ES-I3 (cell line): ENCODE measurements at regions not wholly inside any gene's neighbourhood (a gene's known extent, or its start where the extent isn't known, plus 50 kb on each side); places are given as distances from the start of the nearest gene placed in this dataset.

Experiments
- H3K36me3 ChIP-seq: 2 replicates; pipeline ENCODE4 v1.6.1; 2013; ENCODE audit warnings: mild to moderate bottlenecking, low read length, control low read depth, moderate library complexity; ENCODE audit not compliant: insufficient read depth
- H3K4me1 ChIP-seq: 2 replicates; pipeline ENCODE4 v1.6.1; 2013; ENCODE audit warnings: mild to moderate bottlenecking, control low read depth, low read length; ENCODE audit not compliant: insufficient read depth
- H3K9ac ChIP-seq: 2 replicates; pipeline ENCODE4 v1.6.1; 2013; ENCODE audit warnings: low read depth, mild to moderate bottlenecking, low read length, moderate library complexity
- H3K9me3 ChIP-seq: 2 replicates; pipeline ENCODE4 v1.6.1; 2013; ENCODE audit warnings: mild to moderate bottlenecking, low read length, moderate library complexity; ENCODE audit not compliant: control insufficient read depth, insufficient read depth

- no peaks in the 10 kb centered on the region for H3K36me3 ChIP-seq
- H3K9me3 ChIP-seq: no peaks in the 10 kb centered on the region
- H3K9ac ChIP-seq: no peak overlapping the region
- H3K4me1 ChIP-seq: no peaks in the 10 kb centered on the region
These were observed 525.3 kb upstream of the CELF2 start for GRCh38 chr10:10492420-10492819.

- Histone ChIP-seq H3K4me1 (no peaks in the 10 kb centered on the region), H3K9me3 (0 out of 2 replicates have a peak, but pooled peaks cover 2% of the 10 kb centered on the region), H3K36me3 (no peaks in the 10 kb centered on the region), H3K9ac (no peak overlapping the region)
These were observed 523.8 kb upstream of the CELF2 start for GRCh38 chr10:10493833-10494232.

GRCh38 chr10:10497245-10497644, 520.4 kb upstream of the CELF2 start:
- Histone ChIP-seq H3K9ac (no peak overlapping the region), H3K9me3 (0 out of 2 replicates have a peak, but pooled peaks cover 2% of the 10 kb centered on the region), H3K4me1 (no peaks in the 10 kb centered on the region), H3K36me3 (no peaks in the 10 kb centered on the region)

- H3K4me1 ChIP-seq: no peaks in the 10 kb centered on the region
- no peak overlapping the region for H3K9ac ChIP-seq
- H3K9me3 ChIP-seq: 0 out of 2 replicates have a peak, but pooled peaks cover 2% of the 10 kb centered on the region
- H3K36me3 ChIP-seq: no peaks in the 10 kb centered on the region
These were observed 518.9 kb upstream of the CELF2 start for GRCh38 chr10:10498781-10499180.

GRCh38 chr10:10499839-10500238, 517.8 kb upstream of the CELF2 start:
- H3K36me3 ChIP-seq: no peaks in the 10 kb centered on the region
- 0 out of 2 replicates have a peak, but pooled peaks cover 2% of the 10 kb centered on the region for H3K9me3 ChIP-seq
- no peaks in the 10 kb centered on the region for H3K4me1 ChIP-seq
- no peak overlapping the region for H3K9ac ChIP-seq

- no peak overlapping the region for H3K9ac ChIP-seq
- 0 out of 2 replicates have a peak, but pooled peaks cover 2% of the 10 kb centered on the region for H3K9me3 ChIP-seq
- H3K4me1 ChIP-seq: no peaks in the 10 kb centered on the region
- no peaks in the 10 kb centered on the region for H3K36me3 ChIP-seq
These were observed 516.7 kb upstream of the CELF2 start for GRCh38 chr10:10500937-10501336.

GRCh38 chr10:10503772-10504171, 513.9 kb upstream of the CELF2 start:
- H3K9me3 ChIP-seq: no peaks in the 10 kb centered on the region
- no peaks in the 10 kb centered on the region for H3K4me1 ChIP-seq
- no peaks in the 10 kb centered on the region for H3K36me3 ChIP-seq
- H3K9ac ChIP-seq: no peak overlapping the region

- no peak overlapping the region for H3K9ac ChIP-seq
- H3K4me1 ChIP-seq: no peaks in the 10 kb centered on the region
- no peaks in the 10 kb centered on the region for H3K36me3 ChIP-seq
- H3K9me3 ChIP-seq: no peaks in the 10 kb centered on the region
These were observed 509.5 kb upstream of the CELF2 start for GRCh38 chr10:10508211-10508610.

GRCh38 chr10:10510179-10510578, 507.5 kb upstream of the CELF2 start:
- Histone ChIP-seq H3K9me3 (no peaks in the 10 kb centered on the region), H3K36me3 (no peaks in the 10 kb centered on the region), H3K9ac (no peak overlapping the region), H3K4me1 (no peaks in the 10 kb centered on the region)

- Histone ChIP-seq H3K9me3 (no peaks in the 10 kb centered on the region), H3K9ac (no peak overlapping the region), H3K4me1 (no peaks in the 10 kb centered on the region), H3K36me3 (no peaks in the 10 kb centered on the region)
These were observed 504.6 kb upstream of the CELF2 start for GRCh38 chr10:10513067-10513466.

GRCh38 chr10:10513898-10514297, 503.8 kb upstream of the CELF2 start:
- Histone ChIP-seq H3K9ac (no peak overlapping the region), H3K9me3 (no peaks in the 10 kb centered on the region), H3K36me3 (no peaks in the 10 kb centered on the region), H3K4me1 (no peaks in the 10 kb centered on the region)

- no peaks in the 10 kb centered on the region for H3K36me3 ChIP-seq
- H3K9ac ChIP-seq: no peak overlapping the region
- H3K9me3 ChIP-seq: no peaks in the 10 kb centered on the region; the same call in 1 of the 2 replicates
- H3K4me1 ChIP-seq: no peaks in the 10 kb centered on the region
These were observed 502.9 kb upstream of the CELF2 start for GRCh38 chr10:10514797-10515196.

- Histone ChIP-seq H3K4me1 (no peaks in the 10 kb centered on the region), H3K9ac (no peak overlapping the region), H3K9me3 (no peaks in the 10 kb centered on the region; the same call in 1 of the 2 replicates), H3K36me3 (no peaks in the 10 kb centered on the region)
These were observed 502.0 kb upstream of the CELF2 start for GRCh38 chr10:10515479-10516204.

GRCh38 chr10:10516346-10517130, 501.1 kb upstream of the CELF2 start:
- Histone ChIP-seq H3K36me3 (no peaks in the 10 kb centered on the region), H3K9ac (no peak overlapping the region)

GRCh38 chr10:10517866-10518265, 499.8 kb upstream of the CELF2 start:
- Histone ChIP-seq H3K36me3 (no peaks in the 10 kb centered on the region), H3K9me3 (no peaks in the 10 kb centered on the region; the same call in 1 of the 2 replicates), H3K9ac (no peak overlapping the region), H3K4me1 (no peaks in the 10 kb centered on the region)

More at GRCh38 chr10:10516346-10517130, 501.1 kb upstream of the CELF2 start:
- no peaks in the 10 kb centered on the region; the same call in 1 of the 2 replicates for H3K9me3 ChIP-seq
- no peaks in the 10 kb centered on the region for H3K4me1 ChIP-seq
